Frontal cortex (tissue), 3 donors: ENCODE measurements at regions not wholly inside any gene's neighbourhood (a gene's known extent, or its start where the extent isn't known, plus 50 kb on each side); places are given as distances from the start of the nearest gene placed in this dataset.
"Not testable (repeated sequence)": the region's sequence is repeated elsewhere in the genome, so short reads cannot be mapped to it uniquely, and the experiment has no call there.

Experiments used
- DNase-seq, 2 donors: peaks; one replicate each; pipeline ENCODE4 v3.0.0; 2012; ENCODE audit warnings: low spot score in 2 of 2
- FAIRE-seq: peaks from 2 replicates; lab custom pipeline; 2012; peaks lifted over from hg19 to GRCh38; lab: Jason Lieb, UNC
- donor health status: control.
- donor health status: control.
- donor health status: control.

DNA sequence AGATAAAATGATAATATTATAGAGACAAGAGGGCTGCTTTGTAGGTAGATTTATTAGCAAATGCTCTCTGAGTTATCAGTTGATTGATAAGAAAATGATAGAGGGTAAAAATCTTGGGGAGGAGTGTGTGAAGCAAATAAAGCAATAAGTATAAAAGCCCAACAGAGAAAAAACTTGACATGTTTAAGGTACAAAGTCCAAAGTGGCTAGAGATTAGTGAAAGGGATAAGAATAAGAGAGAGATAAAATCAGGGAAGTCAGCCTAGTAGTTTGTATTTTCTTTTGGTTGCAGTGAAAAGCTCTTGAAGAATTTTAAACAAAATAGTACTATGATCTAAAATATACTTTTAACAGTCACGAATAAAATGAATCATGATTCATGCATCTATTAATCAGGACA is 246.2 kb upstream of the LRIG3 start:
- DNase-seq (no peak), FAIRE-seq (no peak)

DNA sequence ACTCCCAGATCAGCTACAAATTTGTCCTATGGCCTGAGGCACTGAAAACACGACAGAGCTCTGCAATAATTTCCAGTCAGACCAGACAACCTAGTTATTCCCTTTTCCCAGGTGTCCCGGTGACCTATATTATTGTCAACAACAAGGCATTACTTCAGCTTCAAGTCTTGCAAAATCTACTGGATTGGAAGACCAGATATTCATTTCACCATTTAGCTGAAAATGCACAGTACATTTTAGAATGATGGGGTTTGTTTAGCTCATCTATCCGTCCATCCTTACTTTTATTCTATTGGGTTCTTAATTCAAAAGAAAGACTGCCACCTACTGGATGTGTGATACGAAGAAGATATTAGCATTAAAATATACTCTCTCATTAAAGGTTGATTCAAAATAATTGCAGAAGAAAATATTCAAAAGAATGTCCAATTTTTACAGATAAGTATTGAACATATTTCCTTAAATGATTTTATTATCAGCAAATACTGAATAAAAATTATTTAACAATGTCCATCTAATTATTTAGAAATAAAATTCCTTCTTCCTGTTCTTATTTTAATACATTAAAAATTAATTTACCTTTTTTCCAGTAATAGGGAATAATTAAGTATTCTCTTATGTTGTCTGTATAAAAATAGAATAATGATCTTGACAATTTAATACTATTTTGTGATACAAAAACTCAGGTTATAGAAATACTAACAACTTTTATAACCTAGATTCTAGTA is 244.9 kb upstream of the LRIG3 start:
- DNase-seq (no peak), FAIRE-seq (peak; percentile 91)

DNA sequence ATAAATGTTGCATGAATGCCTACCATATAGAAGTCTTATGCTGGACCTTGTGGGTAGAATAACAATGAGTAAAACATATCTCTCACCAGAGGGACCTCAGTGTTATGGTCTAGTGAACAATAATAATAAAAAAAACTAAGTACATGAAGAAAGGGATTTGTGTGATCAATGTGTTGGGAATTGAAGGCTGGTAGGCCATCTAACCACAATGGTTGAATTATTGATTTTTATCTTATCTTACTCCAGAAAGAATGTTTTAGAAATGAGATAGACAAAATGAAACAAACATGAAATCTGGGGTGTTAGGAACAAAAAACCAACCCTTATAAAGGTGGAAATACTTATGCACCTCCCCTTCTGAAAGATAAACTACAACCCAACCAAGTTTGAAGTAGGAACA is 243.9 kb upstream of the LRIG3 start:
- FAIRE-seq: no peak
- no peak for DNase-seq

DNA sequence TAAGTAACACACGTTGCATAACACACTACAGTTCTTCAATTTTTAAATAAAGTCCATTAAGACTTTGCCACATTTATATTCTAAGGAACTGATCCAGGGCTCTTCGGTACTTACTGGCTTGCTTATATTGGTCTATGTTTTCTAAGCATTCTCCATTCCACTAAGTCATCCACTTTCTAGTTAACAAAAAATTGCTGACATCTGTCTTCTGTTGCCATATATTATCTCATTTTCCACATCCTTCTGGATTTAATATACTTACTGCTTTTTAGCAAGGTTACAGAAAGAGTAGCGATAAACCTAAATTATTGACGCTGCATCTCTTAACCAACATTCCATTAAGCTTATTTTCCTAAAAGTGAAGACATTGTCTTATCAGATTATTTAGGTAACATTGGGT is 238.4 kb upstream of the LRIG3 start:
- DNase-seq (no peak), FAIRE-seq (no peak)

DNA sequence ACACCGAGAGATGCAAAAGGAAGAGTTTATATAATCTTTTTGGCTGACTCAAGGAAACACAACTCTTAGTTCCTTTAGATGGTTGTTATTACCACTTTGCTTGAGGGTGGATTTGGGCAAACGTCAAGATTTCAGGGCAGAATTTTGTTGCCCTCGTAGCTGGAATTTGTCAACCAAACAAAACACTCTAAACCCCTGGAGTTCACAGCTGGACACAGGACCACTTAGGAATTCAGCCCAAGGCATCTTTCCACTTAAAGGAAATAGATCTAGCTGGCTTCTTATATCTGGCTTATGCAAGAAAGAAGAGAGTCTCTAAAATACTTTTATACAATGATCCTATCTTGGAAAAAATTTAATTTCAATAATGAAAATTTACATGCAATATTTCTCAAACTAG is 237.8 kb upstream of the LRIG3 start:
- no peak for FAIRE-seq
- DNase-seq: no peak

DNA sequence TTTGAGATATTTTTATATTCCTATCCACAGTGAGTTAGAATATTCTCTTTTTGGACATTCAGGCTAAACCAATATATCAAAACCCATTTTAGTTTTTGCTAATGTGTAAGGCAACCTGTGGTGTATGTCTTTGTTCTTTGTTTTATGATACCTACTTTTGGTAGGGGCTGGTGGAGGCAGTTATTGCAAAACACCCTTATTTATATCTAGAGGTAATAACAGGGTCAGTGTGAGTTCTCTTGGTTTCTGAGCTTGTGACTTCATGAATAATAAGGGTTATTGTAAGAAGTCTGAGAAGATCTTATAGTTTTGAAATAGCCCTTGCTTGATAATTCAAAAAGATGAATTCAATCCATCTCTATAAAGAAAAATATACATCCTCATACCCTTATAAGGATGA is 235.1 kb upstream of the LRIG3 start:
- DNase-seq: no peak
- no peak for FAIRE-seq

DNA sequence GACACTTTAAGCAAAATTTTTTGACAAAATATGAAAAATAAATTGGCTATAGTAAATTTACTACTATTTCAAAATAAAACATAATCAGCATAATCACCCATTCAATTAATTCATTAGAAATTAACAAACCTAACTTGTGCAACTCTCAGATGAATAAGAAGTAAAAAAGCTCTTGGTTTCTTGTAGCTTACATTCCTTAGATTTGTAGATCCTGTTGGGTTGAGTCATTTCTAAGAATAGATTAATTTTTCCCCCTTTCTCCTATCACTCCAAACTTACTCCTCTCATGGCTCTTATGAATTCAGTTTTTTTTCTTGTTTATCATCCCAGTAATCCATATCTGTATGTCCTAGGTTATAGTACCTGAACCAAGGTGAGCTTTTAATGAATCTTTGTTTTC is 230.9 kb upstream of the LRIG3 start:
- no peak for DNase-seq

DNA sequence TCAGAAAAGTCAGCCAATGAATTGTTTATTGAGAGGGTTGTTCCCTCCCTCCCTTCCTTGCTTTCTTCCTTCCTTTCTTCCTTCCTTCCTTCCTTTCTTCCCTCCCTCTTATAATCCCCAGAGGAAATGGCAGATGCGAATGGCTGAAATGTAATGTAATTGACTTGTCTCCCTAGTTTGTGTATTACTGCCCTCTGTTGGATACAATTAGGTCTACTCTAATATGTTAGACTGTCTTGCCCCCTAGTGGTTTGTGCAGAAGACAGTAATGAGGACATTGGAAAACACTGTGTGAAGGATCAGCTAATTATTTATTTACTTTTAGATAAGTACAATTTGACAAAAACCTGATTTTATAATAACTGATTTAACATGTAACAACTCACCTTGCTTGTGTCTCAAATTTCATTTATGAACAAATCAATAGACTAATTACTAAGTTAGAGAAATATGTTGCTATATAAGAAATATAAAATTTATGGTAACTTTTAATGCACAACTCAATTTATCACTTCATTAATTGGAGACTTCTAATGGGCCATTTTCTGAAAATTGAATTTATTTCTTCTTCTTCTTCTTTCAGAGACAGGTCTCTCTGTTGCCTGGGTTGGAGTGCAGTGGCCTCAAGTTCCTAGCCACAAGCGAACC is 229.8 kb upstream of the LRIG3 start:
- DNase-seq: peak; percentile 8 to 18
- FAIRE-seq: peak; percentile 97

More for the DNA sequence above, 230.9 kb upstream of the LRIG3 start:
- no peak for FAIRE-seq

DNA sequence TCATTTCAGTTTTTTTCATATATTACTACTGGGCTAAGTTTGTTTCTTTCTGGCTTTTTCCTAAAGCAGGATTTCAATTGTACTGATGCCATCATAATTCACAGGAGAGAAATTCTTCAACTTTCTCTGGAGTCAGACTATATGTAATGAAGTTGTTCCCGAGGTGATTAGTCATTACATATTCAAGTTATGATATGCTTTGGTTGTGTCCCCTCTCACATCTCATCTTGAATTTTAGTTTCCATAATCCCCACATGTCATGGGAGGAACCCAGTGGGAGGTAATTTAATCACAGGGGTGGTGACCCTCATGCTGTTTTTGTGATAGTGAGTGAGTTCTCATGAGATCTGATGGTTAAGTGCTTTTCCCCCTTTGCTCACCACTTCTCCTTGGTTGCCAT is 227.5 kb upstream of the LRIG3 start:
- no peak for FAIRE-seq
- no peak for DNase-seq

DNA sequence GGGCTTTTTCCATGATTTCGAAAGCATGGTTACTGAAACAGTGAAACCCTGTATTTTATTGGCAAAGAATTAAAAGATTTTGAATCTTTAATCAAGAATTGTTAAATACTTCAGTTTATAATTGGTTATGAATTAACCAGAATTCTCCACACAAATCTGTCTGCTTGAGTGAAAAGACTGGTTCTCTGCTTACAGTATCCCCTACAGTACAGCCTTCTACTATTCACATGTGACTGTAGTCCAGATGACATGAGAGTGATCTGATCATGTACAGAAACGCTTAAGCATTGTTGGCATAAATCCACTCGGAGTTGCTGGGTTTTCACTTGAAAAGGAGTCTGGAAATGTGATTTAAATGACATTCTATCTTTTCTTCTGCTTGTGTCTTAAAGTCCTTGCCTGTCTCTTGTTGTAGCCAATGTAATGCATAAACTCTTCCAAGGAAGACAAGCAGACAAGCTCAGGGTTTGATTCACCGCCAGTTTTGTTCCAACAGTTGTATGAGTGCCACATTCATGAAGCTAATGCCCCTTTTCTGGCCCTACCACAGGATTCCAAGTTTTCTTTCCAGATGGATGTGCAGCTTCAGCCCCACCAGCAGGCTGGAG is 222.0 kb upstream of the LRIG3 start:
- FAIRE-seq (no peak), DNase-seq (no peak)

DNA sequence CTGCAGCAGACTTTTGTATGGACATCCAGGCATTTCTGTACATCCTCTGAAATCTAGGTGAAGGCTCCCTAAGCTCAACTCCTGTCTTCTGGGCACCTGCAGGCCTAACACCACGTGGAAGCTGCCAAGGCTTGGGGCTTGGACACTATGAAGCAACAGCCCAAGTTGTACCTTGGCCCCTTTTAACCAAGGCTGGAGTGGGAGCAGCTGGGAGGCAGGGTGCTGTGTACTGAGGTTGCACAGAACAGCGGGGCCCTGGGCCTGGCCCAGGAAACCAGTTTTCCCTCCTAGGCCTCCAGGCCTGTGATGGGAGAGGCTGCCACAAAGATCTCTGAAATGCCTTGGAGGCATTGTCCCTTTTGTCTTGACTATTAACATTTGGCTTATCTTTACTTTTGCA is 214.4 kb upstream of the LRIG3 start:
- FAIRE-seq (no peak), DNase-seq (no peak)

DNA sequence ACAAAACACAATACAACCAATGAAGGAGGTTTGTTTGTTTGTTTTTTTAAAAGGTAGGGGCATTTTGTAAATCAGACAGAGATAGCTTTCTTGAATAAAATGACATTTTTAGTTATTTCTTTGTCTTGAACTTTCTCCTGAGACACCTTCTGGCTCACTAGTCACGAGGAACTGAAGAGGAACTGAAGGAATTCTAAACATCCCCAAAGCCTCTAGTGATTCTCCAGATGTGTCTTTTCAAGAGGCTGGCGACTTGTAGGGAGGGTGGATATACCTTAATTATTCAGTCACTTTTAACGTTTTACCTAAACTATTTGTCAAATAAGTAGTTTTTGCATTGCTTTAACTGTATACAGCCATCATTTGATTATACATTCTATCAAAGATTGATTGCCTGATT is 211.2 kb upstream of the LRIG3 start:
- no peak for DNase-seq
- no peak for FAIRE-seq

DNA sequence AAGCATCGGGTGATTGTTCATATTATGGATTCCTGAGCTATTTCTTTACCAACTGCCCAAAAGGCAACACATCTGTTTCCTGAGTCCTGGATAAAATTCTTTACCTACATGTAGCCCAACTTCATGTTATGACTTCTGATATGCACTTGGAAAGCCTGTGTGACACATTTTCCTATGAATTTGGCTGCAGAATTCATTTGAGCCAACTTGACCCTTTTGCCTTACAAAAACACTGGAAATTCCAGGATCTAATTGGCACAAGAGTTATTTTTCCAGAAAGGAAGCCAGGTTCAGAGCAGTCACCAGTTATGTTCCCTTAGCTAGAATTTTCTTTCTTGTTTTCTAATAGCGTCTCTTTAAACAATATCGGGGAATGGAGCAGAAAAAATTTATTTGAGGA is 202.5 kb upstream of the LRIG3 start:
- DNase-seq (no peak), FAIRE-seq (no peak)

DNA sequence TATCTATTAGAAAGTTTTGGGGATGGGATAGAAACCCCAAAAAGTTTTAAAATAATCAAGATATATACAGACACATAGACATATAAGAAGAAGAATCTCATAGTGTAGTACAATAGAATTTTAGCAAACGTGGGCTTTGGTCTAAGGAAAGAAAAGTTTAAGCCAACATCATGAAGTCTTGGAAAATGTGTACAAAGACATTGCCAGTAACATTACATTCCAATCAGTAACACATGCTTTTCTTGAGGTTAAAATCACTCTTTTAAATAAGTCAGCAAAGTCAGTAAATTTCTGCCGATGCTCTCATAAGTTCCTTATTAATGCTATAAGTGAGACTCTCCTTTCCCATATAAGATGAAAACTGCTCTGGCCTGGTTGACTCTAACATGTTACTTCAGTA is 201.1 kb upstream of the LRIG3 start:
- no peak for FAIRE-seq

DNA sequence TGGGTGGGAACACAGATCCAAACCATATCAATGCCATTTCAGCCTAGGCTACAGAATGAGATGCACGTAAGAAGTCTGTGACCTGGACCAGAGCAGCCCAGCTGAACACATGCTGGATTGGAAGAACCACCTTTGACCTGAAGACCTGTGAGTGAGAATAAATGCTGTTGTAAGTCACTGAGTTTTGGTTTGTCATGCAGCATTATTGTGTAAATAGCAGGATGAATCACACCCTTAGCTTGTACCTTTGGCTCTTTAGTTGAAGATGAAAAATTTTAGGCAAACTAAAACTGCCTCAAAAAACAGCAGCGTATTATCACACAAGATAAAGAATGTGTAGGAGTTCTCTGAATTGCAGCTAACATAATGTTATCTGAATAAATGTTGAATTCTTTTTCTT is 199.4 kb upstream of the LRIG3 start:
- DNase-seq: no peak
- FAIRE-seq: no peak

More for the DNA sequence above, 201.1 kb upstream of the LRIG3 start:
- DNase-seq: no peak

DNA sequence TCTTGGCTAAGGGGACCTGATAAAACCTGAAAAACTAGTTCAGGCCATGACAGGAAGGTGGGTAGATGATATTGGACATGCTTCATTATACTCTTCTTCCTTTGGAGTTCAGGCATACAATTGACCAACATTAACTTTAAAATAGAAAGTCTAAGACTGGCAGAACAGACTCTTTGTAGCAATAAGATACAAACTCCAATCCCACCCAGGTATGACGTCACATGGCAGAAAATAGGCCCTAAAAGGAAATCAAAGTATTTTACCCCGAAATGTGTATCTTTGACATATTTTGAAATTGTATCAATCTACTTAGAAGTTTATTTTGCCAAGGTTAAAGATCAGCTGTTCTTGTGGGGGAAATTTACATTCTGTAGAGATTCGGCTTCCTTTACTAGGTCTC is 198.1 kb upstream of the LRIG3 start:
- DNase-seq (no peak), FAIRE-seq (no peak)

DNA sequence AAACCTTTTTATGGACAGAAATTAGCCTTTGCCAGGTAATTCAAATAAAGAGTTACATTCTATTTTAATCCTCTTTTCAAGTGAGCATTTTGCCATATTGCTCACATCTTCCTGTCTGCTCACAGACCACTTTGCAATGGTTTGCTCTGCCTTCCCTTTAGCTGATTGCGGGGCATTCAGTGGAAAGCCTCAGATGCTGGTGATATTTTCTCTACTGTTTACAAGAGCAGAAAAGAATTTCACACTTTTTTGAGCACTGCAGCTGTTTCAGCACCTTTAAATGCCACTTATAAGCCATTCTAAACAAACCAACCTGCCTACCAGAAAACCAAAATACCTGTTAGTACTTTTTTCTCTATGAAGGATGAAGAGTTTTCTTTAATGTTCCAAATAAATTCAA is 195.7 kb upstream of the LRIG3 start:
- DNase-seq: no peak
- FAIRE-seq: no peak

DNA sequence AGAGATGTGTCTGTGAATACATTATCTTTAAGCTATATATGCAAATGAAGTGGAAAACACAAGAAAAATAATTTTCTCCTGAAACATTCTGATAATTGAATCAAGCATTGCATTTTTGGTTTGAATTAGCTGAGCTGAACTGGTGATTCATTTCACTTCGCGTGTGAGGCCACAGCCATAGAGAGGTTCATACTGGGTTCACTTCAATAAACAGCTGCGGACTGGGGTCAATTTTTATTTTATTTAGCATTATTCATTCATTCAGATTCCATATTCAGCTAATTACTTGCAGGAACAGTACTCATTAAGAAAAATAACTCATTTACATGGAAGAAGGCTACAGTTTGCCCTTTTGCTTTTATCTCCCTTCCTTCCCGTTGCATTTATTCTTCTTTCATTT is 195.2 kb upstream of the LRIG3 start:
- FAIRE-seq (no peak), DNase-seq (no peak)

DNA sequence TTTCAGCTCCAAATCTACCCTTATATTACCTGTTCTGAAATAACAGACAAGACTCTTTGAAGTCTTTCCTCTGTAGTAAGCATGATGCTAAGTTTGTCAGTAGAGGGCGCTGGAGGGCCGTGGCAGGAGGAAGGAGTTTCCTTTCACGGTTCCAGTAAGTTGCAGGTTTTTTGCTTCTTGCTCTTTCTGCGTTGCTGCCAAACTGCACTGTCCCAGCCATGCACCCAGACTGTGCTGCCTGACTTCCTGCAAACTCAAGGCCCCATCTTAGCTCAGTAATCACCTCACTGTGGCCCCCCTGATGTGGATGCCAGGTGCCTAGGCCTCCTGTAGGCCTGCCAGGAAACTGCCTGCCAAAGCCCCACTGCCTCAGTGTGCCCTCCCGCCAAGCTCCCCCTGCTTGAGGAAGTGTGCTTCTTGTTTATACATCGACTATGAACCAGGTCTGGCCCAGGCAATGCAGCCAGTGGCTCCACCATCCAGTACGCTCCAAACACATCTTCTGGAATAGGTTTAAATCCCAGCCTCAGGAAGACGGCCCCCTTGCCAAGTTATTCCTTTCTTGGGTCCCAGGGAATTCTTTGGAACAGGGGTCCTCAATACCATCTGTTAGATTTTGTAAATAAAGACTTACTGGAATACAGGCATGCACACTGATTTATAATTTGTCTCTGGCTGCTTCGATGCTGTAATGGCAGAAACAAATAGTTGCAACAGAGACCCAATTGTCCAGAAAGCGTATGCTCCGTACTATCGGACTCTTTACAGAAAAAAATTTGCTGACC is 193.7 kb upstream of the LRIG3 start:
- FAIRE-seq (no peak), DNase-seq (peak; percentile 10 to 38)

DNA sequence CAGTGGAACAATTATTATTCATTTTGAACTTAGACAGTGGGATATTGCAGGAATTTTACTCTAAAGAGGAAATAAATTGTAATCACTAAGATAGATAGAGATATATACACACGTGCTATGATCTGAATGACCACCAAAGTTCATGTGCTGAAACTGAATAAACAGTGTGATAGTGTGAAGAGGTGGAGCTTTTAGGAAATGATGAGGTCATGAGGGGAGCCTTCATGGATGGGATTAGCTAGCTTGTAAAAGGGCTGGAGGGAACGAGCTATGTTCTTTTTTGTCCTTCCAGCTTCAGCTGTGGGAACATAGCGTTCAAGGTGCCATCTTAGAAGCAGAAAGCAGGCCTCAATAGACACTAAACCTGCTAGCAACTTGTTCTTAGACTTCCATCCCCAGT is 191.5 kb upstream of the LRIG3 start:
- DNase-seq: no peak
- no peak for FAIRE-seq

DNA sequence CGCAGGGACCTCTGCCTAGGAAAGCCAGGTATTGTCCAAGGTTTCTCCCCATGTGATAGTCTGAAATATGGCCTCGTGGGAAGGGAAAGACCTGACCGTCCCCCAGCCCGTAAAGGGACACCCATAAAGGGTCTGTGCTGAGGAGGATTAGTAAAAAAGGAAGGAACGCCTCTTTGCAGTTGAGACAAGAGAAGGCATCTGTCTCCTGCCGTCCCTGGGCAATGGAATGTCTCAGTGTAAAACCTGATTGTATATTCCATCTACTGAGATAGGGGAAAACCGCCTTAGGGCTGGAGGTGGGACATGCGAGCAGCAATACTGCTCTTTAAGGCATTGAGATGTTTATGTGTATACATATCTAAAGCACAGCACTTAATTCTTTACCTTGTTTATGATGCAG is 188.2 kb upstream of the LRIG3 start:
- FAIRE-seq, DNase-seq: not testable (repeated sequence)
